ENCODE measurements at regions not wholly inside any gene's neighbourhood (a gene's known extent, or its start where the extent isn't known, plus 50 kb on each side); places are given as distances from the start of the nearest gene placed in this dataset.

GRCh38 chr6:92052513-92052912 is 1366.8 kb downstream of the EPHA7 start:
- Histone ChIP-seq H3K4me1 (ENCODE audit: control insufficient read depth, insufficient read depth, low read length) (peaks cover 2% of the 10 kb centered on the region), H3K9ac (ENCODE audit: low read length) (no peak overlapping the region), H3K27me3 (ENCODE audit: control insufficient read depth, insufficient read depth, low read length) (no peaks in the 10 kb centered on the region), H3K4me3 (ENCODE audit: low read length) (no peak overlapping the region), H3K27ac (ENCODE audit: low read depth, low read length) (no peak overlapping the region), H3K36me3 (ENCODE audit: control insufficient read depth, insufficient read depth, low read length) (no peaks in the 10 kb centered on the region)

DNA sequence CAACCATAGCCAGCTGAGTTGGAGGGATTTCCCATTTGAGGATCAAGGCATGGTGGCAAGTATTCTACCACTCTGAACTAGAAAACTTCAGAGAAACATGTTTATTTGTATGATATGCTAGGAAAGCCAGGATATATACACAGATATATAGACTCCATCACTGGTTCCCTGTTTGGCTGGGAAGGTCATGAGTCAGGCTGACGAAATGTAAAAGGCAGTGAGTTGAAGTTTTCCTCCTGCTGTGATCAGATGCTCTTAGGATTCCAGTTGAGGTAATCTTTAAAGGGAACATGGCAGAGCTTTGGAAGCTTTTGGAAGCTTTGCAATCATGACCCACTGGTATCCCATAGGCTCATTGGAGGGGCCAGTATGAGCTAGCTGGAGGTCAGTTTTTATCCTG is 1369.1 kb downstream of the EPHA7 start:
- Histone ChIP-seq H3K9ac (ENCODE audit: low read length) (no peak overlapping the region), H3K36me3 (ENCODE audit: control insufficient read depth, insufficient read depth, low read length) (no peaks in the 10 kb centered on the region), H3K4me1 (ENCODE audit: control insufficient read depth, insufficient read depth, low read length) (peaks cover 2% of the 10 kb centered on the region), H3K27ac (ENCODE audit: low read depth, low read length) (no peak overlapping the region), H3K27me3 (ENCODE audit: control insufficient read depth, insufficient read depth, low read length) (no peaks in the 10 kb centered on the region), H3K4me3 (ENCODE audit: low read length) (no peak overlapping the region)

DNA sequence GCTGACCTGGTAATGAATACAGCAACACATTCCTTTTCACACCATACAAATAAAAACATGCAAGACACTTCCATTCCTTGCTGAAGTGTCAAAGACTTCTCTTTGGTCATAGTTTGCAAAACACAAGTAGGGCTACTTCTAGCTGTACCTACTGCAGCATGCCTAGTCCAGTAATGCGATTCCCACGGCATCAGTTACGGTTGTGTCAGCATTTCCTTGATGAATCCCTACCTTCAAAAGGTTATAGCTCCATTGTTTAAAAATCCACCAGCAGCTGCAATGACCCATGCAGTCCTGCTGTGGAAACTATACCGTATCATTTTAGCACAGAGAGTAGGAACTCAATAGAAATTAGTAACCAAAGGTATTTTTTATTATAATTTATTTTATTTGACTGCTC is 1371.5 kb downstream of the EPHA7 start:
- Histone ChIP-seq H3K27ac (ENCODE audit: low read depth, low read length) (no peak overlapping the region), H3K9ac (ENCODE audit: low read length) (no peak overlapping the region), H3K36me3 (ENCODE audit: control insufficient read depth, insufficient read depth, low read length) (no peaks in the 10 kb centered on the region), H3K4me1 (ENCODE audit: control insufficient read depth, insufficient read depth, low read length) (peaks cover 2% of the 10 kb centered on the region), H3K27me3 (ENCODE audit: control insufficient read depth, insufficient read depth, low read length) (no peaks in the 10 kb centered on the region), H3K4me3 (ENCODE audit: low read length) (no peak overlapping the region)

DNA sequence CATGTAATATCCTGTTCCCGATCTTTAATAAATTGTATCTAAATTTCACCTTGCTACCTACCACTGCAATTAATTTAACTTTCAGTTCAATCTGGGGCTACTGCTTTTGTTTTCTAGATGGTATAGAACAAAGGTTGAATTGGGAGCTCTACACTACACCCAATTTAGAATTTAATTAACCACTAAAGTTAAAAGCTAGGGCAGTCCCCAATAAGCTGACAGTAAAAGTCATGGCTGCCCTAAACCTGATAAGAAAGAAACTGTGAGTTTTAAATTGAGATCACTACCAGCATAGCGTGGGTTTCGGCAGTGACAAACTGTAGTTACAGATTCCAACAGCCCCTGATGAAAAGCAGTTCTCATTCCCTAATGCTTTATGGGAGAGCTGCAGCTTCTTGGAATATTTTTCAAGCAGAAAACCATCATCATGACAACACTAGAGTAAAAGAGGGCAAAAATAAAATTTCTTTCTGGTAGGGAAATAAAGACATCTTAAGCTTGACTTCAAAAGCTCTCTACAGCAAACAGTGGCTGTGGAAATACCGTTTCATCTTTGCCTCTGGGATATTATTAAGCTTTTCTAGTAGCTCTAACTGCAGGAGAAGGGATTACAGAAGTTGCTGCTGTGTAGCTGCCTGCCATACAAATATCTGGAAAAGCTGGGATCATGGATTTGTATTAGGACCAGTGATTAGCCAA is 1372.1 kb downstream of the EPHA7 start:
- Histone ChIP-seq H3K4me3 (ENCODE audit: low read length) (no peak overlapping the region), H3K36me3 (ENCODE audit: control insufficient read depth, insufficient read depth, low read length) (no peaks in the 10 kb centered on the region), H3K9ac (ENCODE audit: low read length) (no peak overlapping the region), H3K27me3 (ENCODE audit: control insufficient read depth, insufficient read depth, low read length) (no peaks in the 10 kb centered on the region), H3K4me1 (ENCODE audit: control insufficient read depth, insufficient read depth, low read length) (peaks cover 2% of the 10 kb centered on the region), H3K27ac (ENCODE audit: low read depth, low read length) (no peak overlapping the region)

GRCh38 chr6:92044312-92044711 is 1375.0 kb downstream of the EPHA7 start:
- Histone ChIP-seq H3K36me3 (ENCODE audit: control insufficient read depth, insufficient read depth, low read length) (no peaks in the 10 kb centered on the region), H3K27ac (ENCODE audit: low read depth, low read length) (no peak overlapping the region), H3K4me1 (ENCODE audit: control insufficient read depth, insufficient read depth, low read length) (peaks cover 2% of the 10 kb centered on the region), H3K4me3 (ENCODE audit: low read length) (no peak overlapping the region), H3K9ac (ENCODE audit: low read length) (no peak overlapping the region), H3K27me3 (ENCODE audit: control insufficient read depth, insufficient read depth, low read length) (no peaks in the 10 kb centered on the region)

GRCh38 chr6:92043777-92044176 is 1375.6 kb downstream of the EPHA7 start:
- Histone ChIP-seq H3K27ac (ENCODE audit: low read depth, low read length) (no peak overlapping the region), H3K9ac (ENCODE audit: low read length) (no peak overlapping the region), H3K4me3 (ENCODE audit: low read length) (no peak overlapping the region), H3K27me3 (ENCODE audit: control insufficient read depth, insufficient read depth, low read length) (no peaks in the 10 kb centered on the region), H3K36me3 (ENCODE audit: control insufficient read depth, insufficient read depth, low read length) (no peaks in the 10 kb centered on the region), H3K4me1 (ENCODE audit: control insufficient read depth, insufficient read depth, low read length) (peaks cover 2% of the 10 kb centered on the region)

DNA sequence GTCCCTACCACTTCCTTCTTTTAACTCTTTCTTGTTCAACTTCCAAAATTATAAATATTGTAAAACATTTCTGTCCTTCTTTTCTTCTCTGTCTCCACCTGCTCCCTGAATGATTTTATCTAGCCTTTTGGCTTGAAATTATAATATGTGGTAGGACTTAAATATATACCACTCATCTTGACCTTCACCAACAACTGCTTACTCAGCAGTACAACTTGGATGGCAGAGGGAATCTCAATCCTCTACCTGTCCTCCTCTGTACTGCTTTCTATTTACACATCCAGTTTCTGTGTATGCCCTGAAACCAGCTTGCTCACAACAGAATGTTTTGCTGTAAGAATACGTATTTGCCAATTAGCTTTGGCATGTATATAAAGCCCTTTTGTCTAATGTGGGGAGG is 1392.5 kb downstream of the EPHA7 start:
- H3K9ac ChIP-seq (ENCODE audit: low read length) = no peak overlapping the region
- no peaks in the 10 kb centered on the region for H3K27me3 ChIP-seq (ENCODE audit: control insufficient read depth, insufficient read depth, low read length)
- no peak overlapping the region for H3K27ac ChIP-seq (ENCODE audit: low read depth, low read length)
- H3K36me3 ChIP-seq (ENCODE audit: control insufficient read depth, insufficient read depth, low read length) = no peaks in the 10 kb centered on the region
- no peaks in the 10 kb centered on the region for H3K4me1 ChIP-seq (ENCODE audit: control insufficient read depth, insufficient read depth, low read length)
- no peak overlapping the region for H3K4me3 ChIP-seq (ENCODE audit: low read length)

DNA sequence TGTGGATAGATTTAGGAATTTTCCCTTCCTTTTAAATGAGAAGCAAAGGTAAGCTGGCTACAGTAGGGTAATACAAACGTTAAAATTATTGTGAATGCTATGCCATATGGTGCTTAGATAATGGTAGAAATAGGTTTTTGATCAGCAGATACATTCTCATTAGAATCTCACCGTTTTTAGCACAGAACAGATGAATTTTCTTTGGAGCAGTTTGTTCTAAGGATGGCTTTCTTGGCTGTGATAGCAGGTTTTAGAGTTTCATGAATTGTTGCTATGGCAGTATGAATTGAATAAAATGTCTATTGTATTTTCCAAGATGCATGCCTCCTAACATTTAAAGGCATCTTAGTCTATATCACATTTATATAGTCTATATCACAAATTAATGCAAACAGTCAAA is 1394.5 kb downstream of the EPHA7 start:
- H3K27me3 ChIP-seq (ENCODE audit: control insufficient read depth, insufficient read depth, low read length) = no peaks in the 10 kb centered on the region
- H3K36me3 ChIP-seq (ENCODE audit: control insufficient read depth, insufficient read depth, low read length) = no peaks in the 10 kb centered on the region
- no peak overlapping the region for H3K9ac ChIP-seq (ENCODE audit: low read length)
- H3K4me1 ChIP-seq (ENCODE audit: control insufficient read depth, insufficient read depth, low read length) = no peaks in the 10 kb centered on the region
- no peak overlapping the region for H3K27ac ChIP-seq (ENCODE audit: low read depth, low read length)
- no peak overlapping the region for H3K4me3 ChIP-seq (ENCODE audit: low read length)

GRCh38 chr6:92024110-92024509 is 1395.2 kb downstream of the EPHA7 start:
- H3K27me3 ChIP-seq (ENCODE audit: control insufficient read depth, insufficient read depth, low read length) = no peaks in the 10 kb centered on the region
- no peaks in the 10 kb centered on the region for H3K36me3 ChIP-seq (ENCODE audit: control insufficient read depth, insufficient read depth, low read length)
- no peaks in the 10 kb centered on the region for H3K4me1 ChIP-seq (ENCODE audit: control insufficient read depth, insufficient read depth, low read length)
- H3K4me3 ChIP-seq (ENCODE audit: low read length) = no peak overlapping the region
- H3K9ac ChIP-seq (ENCODE audit: low read length) = no peak overlapping the region
- H3K27ac ChIP-seq (ENCODE audit: low read depth, low read length) = no peak overlapping the region

GRCh38 chr6:92023410-92023966 is 1395.9 kb downstream of the EPHA7 start:
- Histone ChIP-seq H3K4me1 (ENCODE audit: control insufficient read depth, insufficient read depth, low read length) (no peaks in the 10 kb centered on the region), H3K9ac (ENCODE audit: low read length) (no peak overlapping the region), H3K36me3 (ENCODE audit: control insufficient read depth, insufficient read depth, low read length) (no peaks in the 10 kb centered on the region)

DNA sequence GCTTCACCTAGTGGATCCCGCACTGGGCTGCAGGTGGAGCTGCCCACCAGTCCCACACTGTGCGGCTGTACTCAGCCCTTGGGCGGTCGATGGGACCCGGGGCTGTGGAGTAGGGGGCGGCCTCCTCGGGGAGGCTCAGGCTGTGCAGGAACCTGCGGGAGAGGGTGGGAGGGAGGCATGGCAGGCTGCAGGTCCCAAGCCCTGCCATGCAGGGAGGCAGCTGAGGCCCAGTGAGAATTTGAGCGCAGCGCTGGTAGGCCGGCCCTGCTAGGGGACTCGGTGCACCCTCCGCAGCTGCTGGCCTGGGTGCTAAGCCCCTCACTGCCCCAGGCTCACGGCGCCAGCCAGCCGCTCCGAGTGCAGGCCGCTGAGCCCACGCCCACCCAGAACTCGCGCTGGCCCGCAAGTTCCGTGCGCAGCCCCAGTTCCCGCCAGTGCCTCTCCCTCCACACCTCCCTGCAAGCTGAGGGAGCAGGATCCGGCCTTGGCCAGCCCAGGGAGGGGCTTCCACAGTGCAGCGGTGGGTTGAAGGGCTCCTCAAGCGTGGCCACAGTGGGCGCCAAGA is 1407.6 kb downstream of the EPHA7 start:
- Histone ChIP-seq H3K36me3 (ENCODE audit: control insufficient read depth, insufficient read depth, low read length) (no peaks in the 10 kb centered on the region), H3K27ac (ENCODE audit: low read depth, low read length) (no peak overlapping the region), H3K27me3 (ENCODE audit: control insufficient read depth, insufficient read depth, low read length) (no peaks in the 10 kb centered on the region)

More at GRCh38 chr6:92023410-92023966, 1395.9 kb downstream of the EPHA7 start:
- Histone ChIP-seq H3K27ac (ENCODE audit: low read depth, low read length) (no peak overlapping the region), H3K27me3 (ENCODE audit: control insufficient read depth, insufficient read depth, low read length) (no peaks in the 10 kb centered on the region), H3K4me3 (ENCODE audit: low read length) (no peak overlapping the region)

DNA sequence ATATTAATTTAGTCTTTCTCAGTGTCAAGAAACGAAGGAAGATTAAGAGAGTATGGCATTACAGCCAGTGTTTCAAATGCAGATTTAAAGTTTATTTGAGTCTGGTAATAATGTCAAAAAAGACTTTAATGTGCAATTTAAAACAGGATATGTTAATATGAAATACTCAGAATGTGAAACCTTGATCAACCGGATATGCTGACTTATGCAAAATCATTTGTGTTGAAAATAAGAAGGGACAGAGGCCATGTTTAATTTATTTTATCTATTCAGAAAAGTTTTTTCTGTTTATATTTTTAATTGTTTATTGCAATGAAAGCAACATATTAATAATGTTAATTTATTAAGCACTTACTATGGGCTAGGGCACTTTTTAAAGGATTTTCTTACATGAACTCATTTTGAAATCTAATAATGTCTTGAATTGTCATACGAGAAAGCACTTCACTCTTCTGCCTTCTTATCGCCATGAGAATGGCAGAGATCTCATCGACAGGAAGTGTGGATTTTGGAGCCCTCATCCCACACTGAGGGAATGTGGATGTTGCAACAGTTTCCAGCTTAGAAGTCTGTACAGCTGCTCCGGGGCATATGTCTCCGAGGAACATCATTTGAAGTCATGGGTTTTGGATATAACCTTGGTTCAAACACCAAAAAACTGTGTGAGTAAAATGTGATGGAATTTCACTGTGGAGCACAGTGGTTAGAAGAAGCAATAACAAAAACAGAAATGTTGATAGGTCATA is 1410.4 kb downstream of the EPHA7 start:
- Histone ChIP-seq H3K27me3 (ENCODE audit: control insufficient read depth, insufficient read depth, low read length) (no peaks in the 10 kb centered on the region), H3K36me3 (ENCODE audit: control insufficient read depth, insufficient read depth, low read length) (no peaks in the 10 kb centered on the region), H3K4me1 (ENCODE audit: control insufficient read depth, insufficient read depth, low read length) (no peaks in the 10 kb centered on the region), H3K9ac (ENCODE audit: low read length) (no peak overlapping the region), H3K27ac (ENCODE audit: low read depth, low read length) (no peak overlapping the region), H3K4me3 (ENCODE audit: low read length) (no peak overlapping the region)

More for the DNA sequence above, 1407.6 kb downstream of the EPHA7 start:
- Histone ChIP-seq H3K4me3 (ENCODE audit: low read length) (no peak overlapping the region), H3K4me1 (ENCODE audit: control insufficient read depth, insufficient read depth, low read length) (no peaks in the 10 kb centered on the region), H3K9ac (ENCODE audit: low read length) (no peak overlapping the region)

All from rectal smooth muscle tissue (tissue), 1 donor.